ENCODE measurements at regions not wholly inside any gene's neighbourhood (a gene's known extent, or its start where the extent isn't known, plus 50 kb on each side); places are given as distances from the start of the nearest gene placed in this dataset.

DNA sequence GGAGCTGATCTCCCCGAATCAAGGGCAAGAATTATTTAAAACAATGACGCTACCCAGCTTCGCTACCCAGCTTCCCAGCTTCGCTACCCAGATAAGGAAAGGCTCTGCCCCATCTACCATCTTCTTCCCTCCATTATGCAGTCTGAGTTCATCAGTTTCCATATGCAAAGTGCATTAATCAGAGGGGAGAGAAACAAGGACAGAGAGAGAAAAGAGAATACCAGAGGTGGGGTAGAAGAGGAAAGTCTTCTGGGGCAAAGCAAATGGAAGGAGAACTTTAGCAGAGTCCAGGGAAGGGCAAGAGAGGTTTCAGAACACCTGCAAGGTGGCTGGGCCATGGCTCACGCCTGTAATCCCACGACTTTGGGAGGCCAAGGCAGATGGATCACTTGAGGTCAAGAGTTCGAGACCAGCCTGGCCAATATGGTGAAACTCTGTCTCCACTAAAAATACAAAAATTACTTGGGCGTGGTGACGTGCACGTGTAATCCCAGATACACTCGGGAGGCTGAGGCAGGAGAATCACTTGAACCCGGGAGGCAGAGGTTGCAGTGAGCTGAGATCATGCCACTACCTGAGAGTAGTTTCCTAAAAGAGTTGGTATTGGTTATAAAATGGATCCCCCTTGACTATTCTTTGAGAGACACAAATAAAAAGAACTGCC, 70.4 kb upstream of the SPATA12 start:
- ChIA-PET CTCF (interaction anchor here (0.7 to 7.8 kb wide), 18 partner anchors 8 to 326 kb away, joined by 3 to 214 read pairs (median 5); partner anchors contain the start of gene ARHGEF3), POLR2A (interaction anchor here (2.4 kb wide), 1 partner anchor 288 kb away, joined by 10 read pairs; no protein-coding TSS in a partner anchor)
- Mint-ChIP-seq H3K4me3 (no peak overlapping the region), H3K27ac (no peak overlapping the region), H3K36me3 (ENCODE audit: low read depth) (no peaks in the 10 kb centered on the region), H3K4me1 (peaks cover 3% of the 10 kb centered on the region), H3K9me3 (no peaks in the 10 kb centered on the region), H3K27me3 (peaks cover 12% of the 10 kb centered on the region)
- TF ChIP-seq, protein P1, sequence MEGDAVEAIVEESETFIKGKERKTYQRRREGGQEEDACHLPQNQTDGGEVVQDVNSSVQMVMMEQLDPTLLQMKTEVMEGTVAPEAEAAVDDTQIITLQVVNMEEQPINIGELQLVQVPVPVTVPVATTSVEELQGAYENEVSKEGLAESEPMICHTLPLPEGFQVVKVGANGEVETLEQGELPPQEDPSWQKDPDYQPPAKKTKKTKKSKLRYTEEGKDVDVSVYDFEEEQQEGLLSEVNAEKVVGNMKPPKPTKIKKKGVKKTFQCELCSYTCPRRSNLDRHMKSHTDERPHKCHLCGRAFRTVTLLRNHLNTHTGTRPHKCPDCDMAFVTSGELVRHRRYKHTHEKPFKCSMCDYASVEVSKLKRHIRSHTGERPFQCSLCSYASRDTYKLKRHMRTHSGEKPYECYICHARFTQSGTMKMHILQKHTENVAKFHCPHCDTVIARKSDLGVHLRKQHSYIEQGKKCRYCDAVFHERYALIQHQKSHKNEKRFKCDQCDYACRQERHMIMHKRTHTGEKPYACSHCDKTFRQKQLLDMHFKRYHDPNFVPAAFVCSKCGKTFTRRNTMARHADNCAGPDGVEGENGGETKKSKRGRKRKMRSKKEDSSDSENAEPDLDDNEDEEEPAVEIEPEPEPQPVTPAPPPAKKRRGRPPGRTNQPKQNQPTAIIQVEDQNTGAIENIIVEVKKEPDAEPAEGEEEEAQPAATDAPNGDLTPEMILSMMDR (IDR thresholded peaks at IDR 0.05) = no peak
- no peak for ATAC-seq (ENCODE audit: low read depth)
- intact Hi-C loops (cut with micrococcal nuclease) = loop anchor here (1.0 to 10.0 kb wide), 4 partner anchors 134 to 288 kb away; partner anchors contain the start of gene IL17RD
- DNase-seq = no peak

DNA sequence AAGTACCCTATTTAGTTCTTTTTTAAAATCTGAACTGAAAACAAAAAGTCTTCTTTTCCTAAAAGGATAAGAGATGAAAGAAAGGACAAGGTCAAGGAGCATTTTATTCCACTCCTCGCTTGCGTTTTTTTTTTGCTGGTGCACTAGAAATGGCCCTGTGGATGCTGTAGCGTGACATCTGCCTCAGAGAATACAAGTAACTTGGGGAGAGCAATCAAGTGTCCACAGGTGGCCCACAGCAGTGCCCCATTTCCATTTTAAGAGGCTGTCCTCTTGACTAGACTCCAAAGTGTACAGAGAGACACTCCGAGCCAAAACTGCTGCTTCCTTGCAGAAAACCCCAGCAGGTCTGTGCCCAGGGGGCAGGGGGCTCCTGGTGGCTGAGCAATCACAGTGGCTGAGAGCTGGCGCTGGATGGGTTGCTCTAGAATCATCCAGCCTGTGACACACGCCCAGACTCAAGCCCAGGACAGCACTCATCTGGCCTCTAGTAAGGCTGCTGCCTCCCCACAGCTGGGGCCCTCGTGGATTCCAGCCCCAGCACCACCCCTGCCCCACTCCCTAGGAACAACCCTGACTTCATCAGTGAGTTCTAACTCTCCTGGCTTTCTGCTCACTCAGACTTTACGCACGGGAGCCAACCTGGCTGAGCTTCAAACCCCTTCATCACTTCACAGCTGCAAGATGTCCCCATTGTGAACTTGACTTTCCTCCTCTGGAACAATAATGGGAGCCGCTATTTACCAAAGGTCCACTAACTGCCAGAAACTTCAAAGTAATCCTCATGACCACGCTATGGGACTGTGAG, 71.1 kb upstream of the SPATA12 start:
- DNase-seq (no peak), ATAC-seq (ENCODE audit: low read depth) (no peak)
- Mint-ChIP-seq H3K27ac (no peak overlapping the region), H3K4me1 (peaks cover 3% of the 10 kb centered on the region), H3K4me3 (no peak overlapping the region), H3K36me3 (ENCODE audit: low read depth) (no peaks in the 10 kb centered on the region), H3K27me3 (peaks cover 12% of the 10 kb centered on the region), H3K9me3 (no peaks in the 10 kb centered on the region)
- ChIA-PET CTCF (interaction anchor here (0.7 to 7.8 kb wide), 28 partner anchors 9 to 357 kb away, joined by 3 to 214 read pairs (median 5); partner anchors contain the start of gene ARHGEF3), POLR2A (interaction anchor here (0.7 to 2.4 kb wide), 6 partner anchors 102 to 296 kb away, joined by 3 to 10 read pairs (median 4); partner anchors contain the start of gene ARHGEF3)
- intact Hi-C loops (cut with micrococcal nuclease) = loop anchor here (1.0 kb wide), 3 partner anchors 133 to 287 kb away; no protein-coding TSS in a partner anchor
- TF ChIP-seq, protein P1 (IDR thresholded peaks at IDR 0.05) = no peak

- ATAC-seq (ENCODE audit: low read depth) (peak; percentile 61), DNase-seq (peak; percentile 45)
- no peak overlapping the region for H3K27ac Mint-ChIP-seq
- peaks cover 3% of the 10 kb centered on the region for H3K4me1 Mint-ChIP-seq
- ChIA-PET POLR2A (interaction anchor here (0.7 to 2.4 kb wide), 7 partner anchors 101 to 296 kb away, joined by 3 to 10 read pairs (median 3); partner anchors contain the start of gene ARHGEF3), CTCF (interaction anchor here (0.6 to 7.8 kb wide), 29 partner anchors 10 to 647 kb away, joined by 3 to 214 read pairs (median 4); partner anchors contain the start of gene ARHGEF3)
- no peak overlapping the region for H3K4me3 Mint-ChIP-seq
- peaks cover 12% of the 10 kb centered on the region for H3K27me3 Mint-ChIP-seq
- no peaks in the 10 kb centered on the region for H3K9me3 Mint-ChIP-seq
- TF ChIP-seq, protein P1 (IDR thresholded peaks at IDR 0.05) = peak; percentile 82
- H3K36me3 Mint-ChIP-seq (ENCODE audit: low read depth) = no peaks in the 10 kb centered on the region
- intact Hi-C loops (cut with micrococcal nuclease) = loop anchor here (1.0 kb wide), 3 partner anchors 132 to 286 kb away; no protein-coding TSS in a partner anchor
These were observed 71.9 kb upstream of the SPATA12 start for GRCh38 chr3:56988458-56989168.

DNA sequence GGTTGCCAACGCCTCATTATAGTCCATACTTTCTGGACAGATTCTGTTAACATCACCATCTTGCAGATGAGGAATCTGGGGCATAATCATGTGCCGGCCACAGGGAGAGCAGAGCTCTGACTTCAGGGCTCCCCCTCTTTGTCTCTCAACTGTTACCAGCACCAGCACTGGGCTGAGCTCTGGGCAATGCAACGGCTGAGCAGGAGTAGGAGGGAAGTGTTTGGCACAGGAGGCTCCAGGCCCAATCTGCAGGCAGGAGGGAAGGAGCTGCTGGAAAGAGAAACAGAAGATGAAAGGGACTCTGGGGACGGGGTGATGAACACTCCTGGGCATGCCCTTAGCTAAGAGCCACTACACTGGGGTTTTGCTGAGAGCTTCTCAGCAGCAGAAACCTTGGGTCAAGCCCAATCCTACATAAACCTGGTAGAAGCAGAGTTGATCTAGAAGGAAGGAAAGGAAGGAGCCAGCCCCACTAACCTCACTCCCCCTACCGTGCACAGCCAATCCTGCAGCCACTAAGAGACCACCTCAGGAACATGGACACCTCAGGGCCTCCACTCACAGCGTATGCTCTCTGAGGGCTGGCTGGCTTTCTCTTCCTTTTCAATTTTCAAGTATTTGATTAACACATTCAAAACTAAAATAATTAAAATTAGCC, 73.1 kb upstream of the SPATA12 start:
- intact Hi-C loops (cut with micrococcal nuclease) = loop anchor here (2.0 kb wide), 1 partner anchor 71 kb away; no protein-coding TSS in a partner anchor
- Mint-ChIP-seq H3K9me3 (no peaks in the 10 kb centered on the region), H3K4me1 (peaks cover 3% of the 10 kb centered on the region), H3K36me3 (ENCODE audit: low read depth) (no peaks in the 10 kb centered on the region), H3K27me3 (peaks cover 12% of the 10 kb centered on the region), H3K4me3 (no peak overlapping the region), H3K27ac (no peak overlapping the region)
- ChIA-PET CTCF (interaction anchor here (0.6 to 7.8 kb wide), 14 partner anchors 8 to 646 kb away, joined by 3 to 214 read pairs (median 4); partner anchors contain the start of gene ARHGEF3), POLR2A (interaction anchor here (1.1 kb wide), 1 partner anchor 185 kb away, joined by 3 read pairs; the partner anchor contains the start of gene ARHGEF3)
- TF ChIP-seq, protein P1 (IDR thresholded peaks at IDR 0.05) = no peak
- peak; percentile 25 for ATAC-seq (ENCODE audit: low read depth)
- DNase-seq = no peak
